ENCODE measurements at regions not wholly inside any gene's neighbourhood (a gene's known extent, or its start where the extent isn't known, plus 50 kb on each side); places are given as distances from the start of the nearest gene placed in this dataset.

GRCh38 chr10:55353414-55353813 lies 552.4 kb upstream of the PCDH15 start:
- Mint-ChIP-seq H3K36me3 (no peaks in the 10 kb centered on the region), H3K4me3 (no peak overlapping the region)

GRCh38 chr10:55351431-55351830 lies 550.4 kb upstream of the PCDH15 start:
- H3K4me1 Mint-ChIP-seq = no peaks in the 10 kb centered on the region
- TF ChIP-seq CTCF (IDR thresholded peaks at IDR 0.05; ENCODE audit: unreplicated experiment) = no peak
- H3K36me3 Mint-ChIP-seq = no peaks in the 10 kb centered on the region
- H3K4me3 Mint-ChIP-seq = no peak overlapping the region
- H3K27ac Mint-ChIP-seq = no peak overlapping the region
- H3K9me3 Mint-ChIP-seq = no peaks in the 10 kb centered on the region
- no peaks in the 10 kb centered on the region for H3K27me3 Mint-ChIP-seq (ENCODE audit: low read depth)
- no peak for DNase-seq (ENCODE audit: low spot score in 2 of 2, unreplicated experiment in 2 of 2)

More at GRCh38 chr10:55353414-55353813, 552.4 kb upstream of the PCDH15 start:
- Mint-ChIP-seq H3K27ac (no peak overlapping the region), H3K9me3 (no peaks in the 10 kb centered on the region), H3K4me1 (peaks cover 9% of the 10 kb centered on the region), H3K27me3 (ENCODE audit: low read depth) (no peaks in the 10 kb centered on the region)
- TF ChIP-seq CTCF (IDR thresholded peaks at IDR 0.05; ENCODE audit: unreplicated experiment) = no peak
- DNase-seq (ENCODE audit: low spot score in 2 of 2, unreplicated experiment in 2 of 2) = no peak

GRCh38 chr10:55348534-55348933 lies 547.5 kb upstream of the PCDH15 start:
- H3K9me3 Mint-ChIP-seq = no peaks in the 10 kb centered on the region
- no peak for TF ChIP-seq CTCF (IDR thresholded peaks at IDR 0.05; ENCODE audit: unreplicated experiment)
- peaks cover 3% of the 10 kb centered on the region for H3K4me1 Mint-ChIP-seq
- DNase-seq (ENCODE audit: low spot score in 2 of 2, unreplicated experiment in 2 of 2) = no peak
- no peak overlapping the region for H3K27ac Mint-ChIP-seq
- H3K36me3 Mint-ChIP-seq = no peaks in the 10 kb centered on the region
- H3K27me3 Mint-ChIP-seq (ENCODE audit: low read depth) = no peaks in the 10 kb centered on the region
- no peak overlapping the region for H3K4me3 Mint-ChIP-seq

GRCh38 chr10:55330486-55330885 lies 529.5 kb upstream of the PCDH15 start:
- H3K36me3 Mint-ChIP-seq = peaks cover 2% of the 10 kb centered on the region
- TF ChIP-seq CTCF (IDR thresholded peaks at IDR 0.05; ENCODE audit: unreplicated experiment) = no peak
- H3K4me3 Mint-ChIP-seq = no peak overlapping the region
- no peak overlapping the region for H3K27ac Mint-ChIP-seq
- DNase-seq (ENCODE audit: low spot score in 2 of 2, unreplicated experiment in 2 of 2) = no peak
- peaks cover 16% of the 10 kb centered on the region for H3K4me1 Mint-ChIP-seq
- peaks cover 5% of the 10 kb centered on the region for H3K27me3 Mint-ChIP-seq (ENCODE audit: low read depth)
- H3K9me3 Mint-ChIP-seq = peaks cover 3% of the 10 kb centered on the region

- Mint-ChIP-seq H3K36me3 (peaks cover 2% of the 10 kb centered on the region), H3K27ac (no peak overlapping the region), H3K27me3 (ENCODE audit: low read depth) (peaks cover 5% of the 10 kb centered on the region), H3K4me1 (peaks cover 10% of the 10 kb centered on the region), H3K9me3 (peaks cover 3% of the 10 kb centered on the region), H3K4me3 (no peak overlapping the region)
- DNase-seq (ENCODE audit: low spot score in 2 of 2, unreplicated experiment in 2 of 2) = no peak
- TF ChIP-seq CTCF (IDR thresholded peaks at IDR 0.05; ENCODE audit: unreplicated experiment) = no peak
Observed at GRCh38 chr10:55329796-55330195, 528.8 kb upstream of the PCDH15 start.

- Mint-ChIP-seq H3K4me1 (no peaks in the 10 kb centered on the region), H3K4me3 (no peak overlapping the region), H3K27ac (no peak overlapping the region), H3K9me3 (peaks cover 24% of the 10 kb centered on the region), H3K27me3 (ENCODE audit: low read depth) (no peaks in the 10 kb centered on the region), H3K36me3 (peaks cover 13% of the 10 kb centered on the region)
- no peak for DNase-seq (ENCODE audit: low spot score in 2 of 2, unreplicated experiment in 2 of 2)
- no peak for TF ChIP-seq CTCF (IDR thresholded peaks at IDR 0.05; ENCODE audit: unreplicated experiment)
Observed at GRCh38 chr10:55320187-55320700, 519.2 kb upstream of the PCDH15 start.
